Mesodermal cell (in vitro differentiated cells): ENCODE measurements at regions not wholly inside any gene's neighbourhood (a gene's known extent, or its start where the extent isn't known, plus 50 kb on each side); places are given as distances from the start of the nearest gene placed in this dataset.

Experiments used
- H3K27ac ChIP-seq: 2 replicates; pipeline ENCODE4 v1.7.0; 2013; ENCODE audit warnings: mild to moderate bottlenecking, low read depth, low read length, moderate library complexity; ENCODE audit not compliant: severe bottlenecking
- H3K36me3 ChIP-seq: 2 replicates; pipeline ENCODE4 v1.7.1; 2013; ENCODE audit warnings: mild to moderate bottlenecking, low read length, moderate library complexity; ENCODE audit not compliant: control insufficient read depth, insufficient read depth
- H3K4me1 ChIP-seq: one replicate; pipeline ENCODE4 v1.7.1; 2013; ENCODE audit warnings: mild to moderate bottlenecking, low read length; ENCODE audit not compliant: insufficient read depth, control insufficient read depth, poor library complexity, severe bottlenecking
- H3K4me3 ChIP-seq: 2 replicates; pipeline ENCODE4 v1.7.0; 2013; ENCODE audit warnings: low read length, control low read depth, mild to moderate bottlenecking; ENCODE audit not compliant: insufficient read depth, poor library complexity, severe bottlenecking; ENCODE audit errors: extremely low read depth
- H3K9me3 ChIP-seq: 2 replicates; pipeline ENCODE4 v1.7.1; 2013; ENCODE audit warnings: mild to moderate bottlenecking, low read length, moderate library complexity; ENCODE audit not compliant: control insufficient read depth
- WGBS, 2 experiments: methylation state at CpG; one replicate each; pipeline ENCODE4 v1.1.5; 2013; ENCODE audit warnings: missing lambda C conversion rate in 2 of 2; ENCODE audit not compliant: insufficient coverage in 2 of 2; 5-methylcytosine and 5-hydroxymethylcytosine counted together

DNA sequence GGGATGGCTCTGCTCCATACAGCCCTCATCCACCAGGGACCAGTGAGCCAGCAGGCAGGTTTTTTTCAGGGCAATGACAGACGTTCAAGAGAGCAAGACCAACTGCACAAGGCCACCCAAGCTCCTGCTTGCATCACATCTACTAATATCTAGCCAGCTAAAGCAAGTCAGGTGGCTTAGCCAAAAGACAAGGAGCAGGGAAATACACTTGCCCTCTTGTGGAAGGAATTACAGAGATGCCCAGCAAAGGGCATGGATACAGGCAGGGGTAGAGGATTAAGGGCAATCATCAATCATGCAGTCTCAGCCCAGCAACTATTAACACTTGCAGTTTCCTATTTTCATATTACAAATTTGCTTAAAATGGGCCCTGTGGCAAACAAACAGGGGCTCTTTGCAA is 81.5 kb upstream of the NTRK3 start:
- Histone ChIP-seq H3K4me1 (peaks cover 3% of the 10 kb centered on the region), H3K27ac (no peak overlapping the region), H3K4me3 (no peak overlapping the region), H3K9me3 (no peaks in the 10 kb centered on the region), H3K36me3 (no peaks in the 10 kb centered on the region)
- 60% methylated on average over 1 of the region's 1 CpG; no CpG with 5 or more reads in 1 of the 2 experiments for WGBS, 2 experiments

DNA sequence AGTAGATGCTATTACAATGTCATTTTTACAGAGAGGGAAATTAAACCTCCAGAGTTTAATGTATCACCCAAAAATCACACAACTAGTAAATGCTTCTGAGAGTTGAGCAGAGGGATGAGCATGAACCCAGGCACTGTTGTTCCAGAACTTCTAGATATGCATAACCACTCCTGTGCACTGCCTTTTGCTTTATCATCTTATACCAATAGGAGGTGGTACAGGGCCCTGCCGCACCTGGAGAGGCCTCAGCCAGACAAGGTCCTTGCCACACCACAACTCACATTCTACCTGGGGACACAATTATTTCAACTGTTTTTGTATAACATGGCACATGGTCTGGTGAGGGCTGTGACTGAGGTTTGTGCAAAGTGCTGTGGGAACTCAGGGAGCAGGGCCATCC is 78.5 kb upstream of the NTRK3 start:
- H3K4me1 ChIP-seq = peaks cover 3% of the 10 kb centered on the region
- no peak overlapping the region for H3K27ac ChIP-seq
- no peak overlapping the region for H3K4me3 ChIP-seq
- no peaks in the 10 kb centered on the region for H3K36me3 ChIP-seq
- no peaks in the 10 kb centered on the region for H3K9me3 ChIP-seq
- no CpG with 5 or more reads among the region's 1 CpG for WGBS, 2 experiments

DNA sequence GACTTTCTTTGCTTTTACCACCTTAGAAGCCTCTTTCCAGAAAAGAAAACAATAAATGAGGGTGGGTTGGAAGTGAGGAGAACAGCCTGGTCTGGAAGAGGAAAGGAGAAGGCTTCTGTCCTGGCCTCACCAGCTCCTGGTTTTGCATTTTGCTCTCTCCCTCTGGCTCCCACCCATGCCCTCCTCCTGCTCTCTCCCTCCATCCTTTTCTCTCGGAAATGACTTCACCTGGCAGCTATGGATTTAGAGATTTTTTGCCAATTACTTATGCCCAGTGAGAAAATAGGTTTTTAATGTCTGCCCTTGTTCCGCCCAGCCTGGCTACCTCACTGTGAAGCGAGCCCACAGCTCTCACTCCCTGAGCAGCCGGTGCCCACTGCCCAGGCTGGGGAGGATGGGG is 77.9 kb upstream of the NTRK3 start:
- no peak overlapping the region for H3K27ac ChIP-seq
- no peaks in the 10 kb centered on the region for H3K9me3 ChIP-seq
- no peaks in the 10 kb centered on the region for H3K36me3 ChIP-seq
- H3K4me3 ChIP-seq = no peak overlapping the region
- H3K4me1 ChIP-seq = peaks cover 3% of the 10 kb centered on the region
- WGBS, 2 experiments = 82% methylated on average over 4 of the region's 4 CpGs; no CpG with 5 or more reads in 1 of the 2 experiments

DNA sequence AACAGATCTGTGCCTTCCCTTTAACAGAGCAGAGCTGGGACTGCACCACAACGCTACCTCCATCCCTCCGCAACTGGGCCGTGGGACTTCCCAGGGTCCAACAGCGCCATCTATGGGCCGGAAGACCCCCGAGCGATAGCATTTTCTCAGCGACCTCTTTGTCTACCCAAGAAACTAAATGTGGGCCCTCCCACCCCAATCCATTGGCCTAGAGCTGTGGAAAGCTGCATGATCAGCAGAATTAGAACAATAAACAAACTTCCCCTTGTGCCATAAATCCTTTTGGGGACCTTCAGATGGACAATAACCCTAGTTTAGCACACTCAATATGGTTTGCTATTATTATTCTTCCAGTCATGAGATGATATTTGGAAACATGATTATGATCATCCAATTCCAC is 74.8 kb upstream of the NTRK3 start:
- WGBS, 2 experiments = 1 to 3% methylated on average over 5 to 8 of the region's 8 CpGs

DNA sequence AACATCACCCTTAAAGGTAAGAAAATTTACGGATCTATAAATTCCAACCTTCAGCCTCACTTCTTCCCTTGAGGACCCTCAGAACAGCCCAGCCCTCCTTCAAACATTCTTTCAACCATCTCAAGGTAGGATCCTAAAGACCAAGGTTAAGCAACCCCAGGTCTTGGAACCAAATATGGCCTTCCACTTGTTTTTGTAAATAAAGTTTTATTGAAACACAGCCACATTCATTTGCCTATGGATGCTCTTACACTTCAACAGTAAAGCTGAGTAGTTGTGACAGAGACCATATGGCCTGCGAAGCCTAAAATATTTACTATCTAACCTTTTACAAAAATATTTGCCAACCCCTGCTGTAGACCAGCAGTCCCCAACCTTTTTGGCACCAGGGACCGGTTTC is 70.4 kb upstream of the NTRK3 start:
- WGBS, 2 experiments = 100% methylated on average over 1 to 2 of the region's 3 CpGs
- H3K9me3 ChIP-seq = no peaks in the 10 kb centered on the region
- no peak overlapping the region for H3K4me3 ChIP-seq
- no peak overlapping the region for H3K27ac ChIP-seq
- no peaks in the 10 kb centered on the region for H3K36me3 ChIP-seq
- H3K4me1 ChIP-seq = no peaks in the 10 kb centered on the region

More for the DNA sequence above, 74.8 kb upstream of the NTRK3 start:
- no peaks in the 10 kb centered on the region for H3K9me3 ChIP-seq
- H3K4me1 ChIP-seq = peaks cover 3% of the 10 kb centered on the region
- no peak overlapping the region for H3K4me3 ChIP-seq
- no peak overlapping the region for H3K27ac ChIP-seq
- H3K36me3 ChIP-seq = no peaks in the 10 kb centered on the region

DNA sequence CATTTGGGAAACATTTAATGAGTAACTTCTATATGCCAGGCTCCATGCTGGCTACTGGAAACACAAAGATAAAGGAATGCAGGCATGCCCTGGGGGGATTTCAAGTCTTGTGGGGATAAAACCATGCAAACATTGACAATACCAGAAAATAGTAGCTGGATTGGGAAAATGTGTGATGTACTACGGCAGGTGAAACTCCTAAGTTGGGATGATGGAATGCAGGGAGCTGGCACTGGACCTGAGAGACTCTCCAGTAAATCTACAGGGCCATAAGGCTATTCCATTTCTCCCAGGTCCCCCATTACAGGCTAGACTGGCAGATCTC is 68.2 kb upstream of the NTRK3 start:
- no peaks in the 10 kb centered on the region for H3K9me3 ChIP-seq
- H3K4me3 ChIP-seq = no peak overlapping the region
- H3K4me1 ChIP-seq = no peaks in the 10 kb centered on the region
- no peaks in the 10 kb centered on the region for H3K36me3 ChIP-seq
- 100% methylated on average over 1 of the region's 1 CpG; no CpG with 5 or more reads in 1 of the 2 experiments for WGBS, 2 experiments
- H3K27ac ChIP-seq = no peak overlapping the region

DNA sequence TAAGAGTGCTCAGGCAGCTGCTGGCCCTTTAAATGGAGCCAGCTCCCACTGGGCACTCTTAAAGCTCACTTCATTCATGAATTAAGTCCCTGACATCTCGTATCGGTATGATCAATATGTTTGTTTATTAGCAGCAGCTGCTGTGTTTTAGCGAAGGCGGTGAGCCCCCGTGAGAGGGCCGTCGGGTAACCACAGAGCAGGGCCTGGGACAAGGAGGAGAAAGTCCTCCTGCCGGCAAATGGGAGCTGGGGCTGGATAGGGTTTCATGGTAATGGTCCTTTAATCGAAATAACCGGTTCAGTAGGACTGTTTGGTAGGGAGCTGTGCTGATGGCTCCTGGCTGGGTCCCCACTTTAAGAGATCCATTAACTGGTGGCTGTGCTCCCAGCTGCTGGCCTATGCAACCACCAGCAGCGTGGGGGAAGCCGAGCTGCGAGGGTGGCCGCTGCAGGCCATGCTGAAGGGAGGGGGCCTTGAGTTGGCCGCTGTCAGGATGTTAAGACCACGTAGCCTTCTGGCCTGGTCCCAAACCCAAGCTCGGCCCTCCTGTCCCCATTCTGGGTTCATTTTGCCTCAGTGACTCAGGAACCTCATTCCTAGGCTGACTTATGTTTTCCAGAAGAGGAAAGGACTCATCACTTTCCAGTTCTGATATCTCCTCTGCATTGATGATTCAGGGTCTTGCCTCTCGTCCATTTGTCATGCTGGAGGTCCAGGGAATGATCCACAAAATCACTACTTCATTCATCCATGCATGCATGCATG is 67.6 kb upstream of the NTRK3 start:
- no peak overlapping the region for H3K4me3 ChIP-seq
- 89 to 91% methylated on average over 16 to 18 of the region's 18 CpGs for WGBS, 2 experiments
- no peaks in the 10 kb centered on the region for H3K9me3 ChIP-seq
- no peaks in the 10 kb centered on the region for H3K36me3 ChIP-seq
- H3K4me1 ChIP-seq = no peaks in the 10 kb centered on the region
- H3K27ac ChIP-seq = no peak overlapping the region

DNA sequence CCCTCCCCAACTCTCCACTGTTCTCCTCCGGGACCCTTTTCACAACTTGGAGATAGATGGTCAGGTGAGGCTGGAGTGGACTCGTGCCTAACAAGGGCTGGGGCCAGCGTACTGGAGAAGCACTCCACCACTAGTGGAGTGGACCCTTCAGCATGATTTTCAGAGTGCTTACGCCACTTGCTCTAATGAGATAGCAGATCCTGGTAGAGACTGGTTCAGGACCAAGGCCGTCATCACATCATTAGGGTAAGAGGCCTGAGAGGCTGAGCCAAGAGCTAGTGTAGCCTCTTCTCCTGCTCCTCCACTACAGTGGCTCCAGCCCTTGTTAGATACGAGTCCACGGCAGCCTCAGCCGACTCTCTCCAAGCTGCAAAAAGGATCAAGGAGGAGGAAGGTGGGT is 66.9 kb upstream of the NTRK3 start:
- Histone ChIP-seq H3K36me3 (no peaks in the 10 kb centered on the region), H3K4me3 (no peak overlapping the region), H3K4me1 (no peaks in the 10 kb centered on the region), H3K27ac (no peak overlapping the region), H3K9me3 (no peaks in the 10 kb centered on the region)
- WGBS, 2 experiments = 86 to 100% methylated on average over 3 to 4 of the region's 8 CpGs

DNA sequence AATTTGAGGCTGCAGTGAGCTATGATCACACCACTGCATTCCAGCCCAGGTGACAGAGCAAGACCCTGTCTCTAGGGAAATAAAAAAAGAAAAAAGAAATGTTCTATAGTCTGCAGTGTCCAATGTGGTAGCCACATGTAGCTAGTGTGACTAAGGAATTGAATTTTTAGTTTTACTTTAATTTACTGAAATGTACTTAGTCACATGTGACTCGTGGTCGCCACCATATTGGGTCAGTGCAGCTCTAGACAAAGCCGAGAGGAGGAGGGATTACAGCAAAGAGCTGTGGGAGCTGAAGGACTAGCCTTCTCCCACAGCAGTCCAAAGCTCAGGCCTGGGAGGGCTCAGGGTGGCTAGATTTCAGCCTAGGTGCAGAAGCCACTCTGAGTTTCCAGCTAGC is 65.9 kb upstream of the NTRK3 start:
- Histone ChIP-seq H3K27ac (no peak overlapping the region), H3K4me1 (no peaks in the 10 kb centered on the region), H3K36me3 (no peaks in the 10 kb centered on the region), H3K4me3 (no peak overlapping the region), H3K9me3 (no peaks in the 10 kb centered on the region)
- WGBS, 2 experiments = 93 to 100% methylated on average over 1 to 3 of the region's 3 CpGs

DNA sequence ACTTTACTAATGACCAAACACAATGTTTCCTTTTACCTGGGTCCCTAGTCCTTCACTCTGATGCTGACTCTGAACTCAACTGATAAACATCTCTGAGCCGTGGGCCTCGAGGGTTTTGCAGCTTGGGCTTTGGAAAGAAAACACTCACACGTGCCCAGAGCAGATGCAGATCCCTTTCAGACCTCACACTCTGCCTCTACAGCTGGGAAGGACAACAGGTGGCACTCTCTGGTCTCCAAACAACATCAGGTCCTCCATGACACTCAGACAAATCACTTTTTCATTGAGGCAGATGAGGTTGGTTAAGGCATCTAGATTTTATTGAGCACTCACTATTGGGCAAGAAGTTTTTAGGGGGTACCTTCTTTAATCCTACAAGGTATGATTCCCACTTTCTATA is 64.7 kb upstream of the NTRK3 start:
- Histone ChIP-seq H3K4me1 (no peaks in the 10 kb centered on the region), H3K36me3 (no peaks in the 10 kb centered on the region), H3K9me3 (no peaks in the 10 kb centered on the region), H3K4me3 (no peak overlapping the region), H3K27ac (no peak overlapping the region)
- 73 to 93% methylated on average over 3 of the region's 3 CpGs for WGBS, 2 experiments

DNA sequence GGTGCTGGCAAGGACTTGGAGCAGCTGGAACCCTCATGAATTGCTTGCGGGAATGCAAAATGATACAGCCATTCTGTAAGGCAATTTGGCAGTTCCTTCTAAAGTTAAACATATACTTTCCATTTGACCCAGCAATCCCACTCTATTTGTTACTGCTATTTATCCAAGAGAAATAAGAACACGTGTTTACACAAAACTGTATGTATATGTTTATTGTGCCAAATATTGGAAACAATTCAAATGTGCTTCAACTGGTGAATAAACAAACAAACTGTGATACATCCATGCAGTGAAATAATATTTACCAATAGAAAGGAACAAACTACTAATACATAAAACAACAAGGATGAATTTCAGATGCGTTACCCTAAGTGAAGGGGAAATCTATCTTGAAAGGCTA is 60.0 kb upstream of the NTRK3 start:
- H3K4me1 ChIP-seq = no peaks in the 10 kb centered on the region
- 83 to 100% methylated on average over 1 of the region's 3 CpGs for WGBS, 2 experiments
- H3K9me3 ChIP-seq = peaks cover 3% of the 10 kb centered on the region
- no peaks in the 10 kb centered on the region for H3K36me3 ChIP-seq
- no peak overlapping the region for H3K27ac ChIP-seq
- no peak overlapping the region for H3K4me3 ChIP-seq
